HEK293T (cell line): ENCODE measurements at regions not wholly inside any gene's neighbourhood (a gene's known extent, or its start where the extent isn't known, plus 50 kb on each side); places are given as distances from the start of the nearest gene placed in this dataset.

Experiments
- CTCF ChIA-PET: fragments of 350-600 bp; formaldehyde crosslinking; extraction: SDS; loops from one replicate; lab custom pipeline; 2021; ENCODE audit warnings: antibody characterized with exemption, inconsistent platforms; lab: Yijun Ruan, JAX
- POLR2A ChIA-PET: fragments of 350-600 bp; formaldehyde crosslinking; extraction: SDS; loops from one replicate; lab custom pipeline; 2020; ENCODE audit warnings: antibody characterized with exemption, inconsistent platforms; lab: Yijun Ruan, JAX
- DNase-seq: peaks from one replicate; pipeline ENCODE4 v3.0.0; 2012; ENCODE audit warnings: mixed read lengths; ENCODE audit errors: extremely low spot score
- ARNT ChIP-seq: fragments of 450-650 bp; IDR thresholded peaks from 2 replicates; pipeline ENCODE4 v1.6.1; 2017; ENCODE audit warnings: mild to moderate bottlenecking
- BHLHE40 ChIP-seq: fragments of 450-650 bp; IDR thresholded peaks from 2 replicates; pipeline ENCODE4 v1.6.1; 2016; ENCODE audit warnings: mild to moderate bottlenecking, moderate library complexity, borderline replicate concordance
- CTBP1 ChIP-seq: fragments of 450-650 bp; IDR thresholded peaks from 2 replicates; pipeline ENCODE4 v1.6.1; 2016; ENCODE audit warnings: borderline replicate concordance
- ELF4 ChIP-seq: fragments of 450-650 bp; IDR thresholded peaks from 2 replicates; pipeline ENCODE4 v1.6.1; 2017; ENCODE audit warnings: antibody characterized with exemption
- FOXA1 ChIP-seq: fragments of 450-650 bp; IDR thresholded peaks from 2 replicates; pipeline ENCODE4 v1.6.1; 2016; ENCODE audit warnings: mild to moderate bottlenecking
- FOXK2 ChIP-seq: fragments of 450-650 bp; IDR thresholded peaks from 2 replicates; pipeline ENCODE4 v1.6.1; 2016; ENCODE audit warnings: mild to moderate bottlenecking
- FOXM1 ChIP-seq: fragments of 450-650 bp; IDR thresholded peaks from 2 replicates; pipeline ENCODE4 v1.6.1; 2017; ENCODE audit warnings: mild to moderate bottlenecking, borderline replicate concordance
- HDGF ChIP-seq: fragments of 450-650 bp; IDR thresholded peaks from 2 replicates; pipeline ENCODE4 v1.6.1; 2017; ENCODE audit warnings: antibody characterized with exemption, borderline replicate concordance
- L3MBTL2 ChIP-seq: fragments of 450-650 bp; conservative IDR thresholded peaks from 2 replicates; pipeline ENCODE4 v1.6.1; 2016; ENCODE audit warnings: mild to moderate bottlenecking
- LEF1 ChIP-seq: fragments of 450-650 bp; IDR thresholded peaks from 2 replicates; pipeline ENCODE4 v1.6.1; 2017; ENCODE audit warnings: mild to moderate bottlenecking, borderline replicate concordance
- NFRKB ChIP-seq: fragments of 450-650 bp; IDR thresholded peaks from 2 replicates; pipeline ENCODE4 v1.6.1; 2016; ENCODE audit warnings: mild to moderate bottlenecking, moderate library complexity
- SP1 ChIP-seq: fragments of 450-650 bp; IDR thresholded peaks from 2 replicates; pipeline ENCODE4 v1.6.1; 2017
- SUZ12 ChIP-seq: fragments of 450-650 bp; IDR thresholded peaks from 2 replicates; pipeline ENCODE4 v1.6.1; 2016; ENCODE audit warnings: mild to moderate bottlenecking
- TARDBP ChIP-seq: fragments of 450-650 bp; IDR thresholded peaks from 2 replicates; pipeline ENCODE4 v1.6.1; 2016
- ZNF384 ChIP-seq: fragments of 450-650 bp; IDR thresholded peaks from 2 replicates; pipeline ENCODE4 v1.6.1; 2016
- TF ChIP-seq, protein P1 (sequence below): fragments of 450-650 bp; IDR thresholded peaks from 2 replicates; pipeline ENCODE4 v1.6.1; 2016

- no peak for TF ChIP-seq LEF1
- TF ChIP-seq NFRKB, result no peak
- no peak for TF ChIP-seq SUZ12
- no peak for TF ChIP-seq HDGF
- TF ChIP-seq, protein P1, sequence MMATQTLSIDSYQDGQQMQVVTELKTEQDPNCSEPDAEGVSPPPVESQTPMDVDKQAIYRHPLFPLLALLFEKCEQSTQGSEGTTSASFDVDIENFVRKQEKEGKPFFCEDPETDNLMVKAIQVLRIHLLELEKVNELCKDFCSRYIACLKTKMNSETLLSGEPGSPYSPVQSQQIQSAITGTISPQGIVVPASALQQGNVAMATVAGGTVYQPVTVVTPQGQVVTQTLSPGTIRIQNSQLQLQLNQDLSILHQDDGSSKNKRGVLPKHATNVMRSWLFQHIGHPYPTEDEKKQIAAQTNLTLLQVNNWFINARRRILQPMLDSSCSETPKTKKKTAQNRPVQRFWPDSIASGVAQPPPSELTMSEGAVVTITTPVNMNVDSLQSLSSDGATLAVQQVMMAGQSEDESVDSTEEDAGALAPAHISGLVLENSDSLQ, result no peak
- TF ChIP-seq BHLHE40, result no peak
- POLR2A ChIA-PET, result no interaction called here
- DNase-seq, result no peak
- CTCF ChIA-PET, result no interaction called here
Measured at GRCh38 chr2:18800240-18800971, 211.0 kb upstream of the NT5C1B start.

GRCh38 chr2:18799397-18799796 lies 210.0 kb upstream of the NT5C1B start:
- CTCF ChIA-PET, result no interaction called here

GRCh38 chr2:18797133-18797845 lies 207.9 kb upstream of the NT5C1B start:
- ChIA-PET POLR2A (no interaction called here), CTCF (no interaction called here)
- no peak for TF ChIP-seq BHLHE40
- TF ChIP-seq SP1, result no peak
- no peak for TF ChIP-seq LEF1
- TF ChIP-seq L3MBTL2, result no peak
- TF ChIP-seq ELF4, result no peak
- TF ChIP-seq, protein P1, result no peak
- no peak for TF ChIP-seq FOXK2
- no peak for DNase-seq

More at GRCh38 chr2:18799397-18799796, 210.0 kb upstream of the NT5C1B start:
- DNase-seq, result no peak
- POLR2A ChIA-PET, result no interaction called here
- TF ChIP-seq, protein P1, result no peak
- TF ChIP-seq SP1, result no peak
- no peak for TF ChIP-seq ARNT
- no peak for TF ChIP-seq FOXM1
- no peak for TF ChIP-seq NFRKB
- no peak for TF ChIP-seq TARDBP

GRCh38 chr2:18795906-18796305 lies 206.5 kb upstream of the NT5C1B start:
- ChIA-PET POLR2A (no interaction called here), CTCF (no interaction called here)
- no peak for TF ChIP-seq FOXM1
- no peak for TF ChIP-seq ARNT
- TF ChIP-seq SP1, result no peak
- TF ChIP-seq ZNF384, result no peak
- TF ChIP-seq BHLHE40, result no peak
- no peak for TF ChIP-seq SUZ12
- DNase-seq, result no peak

- no peak for TF ChIP-seq L3MBTL2
- no peak for TF ChIP-seq LEF1
- TF ChIP-seq FOXA1, result no peak
- TF ChIP-seq HDGF, result no peak
- TF ChIP-seq SP1, result no peak
- TF ChIP-seq TARDBP, result no peak
- TF ChIP-seq ZNF384, result no peak
- no peak for TF ChIP-seq CTBP1
- no peak for TF ChIP-seq SUZ12
- no peak for TF ChIP-seq FOXK2
- TF ChIP-seq, protein P1, result no peak
- no peak for TF ChIP-seq NFRKB
- TF ChIP-seq FOXM1, result no peak
- TF ChIP-seq ELF4, result no peak
- TF ChIP-seq ARNT, result no peak
- no peak for TF ChIP-seq BHLHE40
- CTCF ChIA-PET, result no interaction called here
- POLR2A ChIA-PET, result no interaction called here
- DNase-seq, result no peak
Measured at GRCh38 chr2:18792684-18793083, 203.3 kb upstream of the NT5C1B start.

DNA sequence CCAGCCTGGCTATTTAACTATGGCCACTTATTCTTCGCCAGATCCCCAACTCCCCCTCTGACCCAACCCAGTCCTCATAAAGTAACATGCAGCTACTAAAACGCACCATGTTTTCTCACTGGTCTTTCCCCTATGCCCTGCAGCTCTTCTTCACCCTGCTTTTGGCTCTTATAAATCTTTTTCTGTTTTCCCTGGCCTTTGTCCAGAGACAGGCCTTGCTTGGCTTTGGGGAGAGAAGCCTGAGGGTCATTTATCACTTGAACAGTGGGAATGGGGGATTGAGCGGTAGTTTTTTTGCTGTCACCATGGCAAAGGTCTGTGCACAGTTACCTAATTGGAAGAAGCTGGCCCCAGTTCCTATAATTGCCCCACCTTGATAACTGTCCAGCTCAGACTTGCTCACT lies 202.9 kb upstream of the NT5C1B start:
- DNase-seq, result no peak
- TF ChIP-seq ZNF384 (no peak), NFRKB (no peak), TARDBP (no peak), FOXA1 (no peak)
- POLR2A ChIA-PET, result no interaction called here
- CTCF ChIA-PET, result no interaction called here
